ENCODE measurements at regions not wholly inside any gene's neighbourhood (a gene's known extent, or its start where the extent isn't known, plus 50 kb on each side); places are given as distances from the start of the nearest gene placed in this dataset.

- TF ChIP-seq EZH2phosphoT487 (IDR thresholded peaks at IDR 0.05; ENCODE audit: borderline replicate concordance, low read length) (no peak), CTCF (conservative IDR thresholded peaks at IDR 0.05; ENCODE audit: low read depth, low read length) (no peak), EZH2 (IDR thresholded peaks at IDR 0.05; ENCODE audit: low read length, unreplicated experiment) (no peak)
These were observed 169.0 kb upstream of the IRX6 start for GRCh38 chr16:55154956-55155355.
